ENCODE measurements at regions not wholly inside any gene's neighbourhood (a gene's known extent, or its start where the extent isn't known, plus 50 kb on each side); places are given as distances from the start of the nearest gene placed in this dataset.

DNA sequence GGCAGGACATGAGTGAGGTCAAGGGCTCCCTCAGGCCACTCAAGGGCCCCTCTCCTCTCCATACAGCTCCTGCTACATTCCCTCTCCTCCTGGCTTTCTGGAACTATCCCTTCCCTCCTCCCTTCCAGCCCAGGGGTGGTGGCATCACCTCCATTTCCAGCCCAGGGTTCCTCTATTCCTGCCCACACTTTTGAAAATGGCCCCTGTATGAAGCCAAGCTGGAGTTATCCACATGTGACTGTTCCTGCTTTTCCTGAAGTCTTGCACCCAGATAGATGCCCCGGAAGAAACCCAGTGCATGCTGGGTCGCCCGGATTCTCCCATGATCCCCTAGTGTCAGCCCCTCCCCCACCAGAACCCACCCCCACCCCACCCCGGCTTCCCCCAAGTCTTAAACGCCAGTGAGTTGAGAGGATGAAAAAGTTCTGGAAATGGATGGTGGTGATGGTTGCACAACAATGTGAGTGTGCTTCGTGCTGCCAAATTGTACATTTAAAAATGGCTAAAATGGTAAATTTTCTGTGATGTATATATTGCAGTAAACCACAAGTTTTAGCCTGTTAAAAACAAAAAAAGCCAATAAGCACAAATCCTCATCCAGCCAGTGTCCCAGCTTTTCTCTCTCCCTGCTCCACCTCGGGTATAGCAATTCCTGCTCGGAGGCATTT, 136.9 kb downstream of the SCARB1 start:
- in situ Hi-C loops (cut with MboI; ENCODE audit: low pct_unique_long_range_greater_than_20kb, low sequenced_read_pairs) = no loop called here

DNA sequence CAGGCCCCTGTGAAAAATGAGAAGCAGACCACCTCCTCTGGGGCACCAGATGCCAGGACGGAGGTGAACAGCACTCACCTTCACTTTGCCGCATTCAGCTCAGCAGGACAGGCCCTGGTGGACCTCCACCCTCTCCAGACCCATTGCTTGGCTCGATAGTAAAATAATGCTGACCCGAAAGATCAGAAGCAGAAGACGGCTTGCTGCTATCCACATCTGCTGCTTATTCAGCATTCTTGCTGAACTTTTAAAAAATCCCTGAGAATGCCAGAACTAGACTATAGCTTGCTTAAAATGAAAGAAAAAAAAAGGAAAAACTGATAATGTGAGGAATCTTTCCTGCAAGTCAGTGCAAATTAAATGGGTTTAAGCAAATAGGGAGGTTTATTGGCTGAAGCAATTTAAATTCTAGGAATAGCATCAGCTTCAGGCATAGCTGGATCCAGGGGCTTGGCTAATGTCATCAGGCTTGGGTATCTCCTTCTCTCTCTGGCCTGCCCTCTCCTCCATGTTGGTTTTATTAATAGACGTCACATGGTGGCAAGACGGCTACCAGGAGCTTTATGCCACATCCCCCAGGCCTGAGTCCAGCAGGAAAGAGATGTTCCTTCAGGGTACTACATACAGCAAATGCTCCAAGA, 137.9 kb downstream of the SCARB1 start:
- DNase-seq = no peak
- in situ Hi-C loops (cut with MboI; ENCODE audit: low pct_unique_long_range_greater_than_20kb, low sequenced_read_pairs) = no loop called here

More for the DNA sequence above, 136.9 kb downstream of the SCARB1 start:
- DNase-seq = no peak

DNA sequence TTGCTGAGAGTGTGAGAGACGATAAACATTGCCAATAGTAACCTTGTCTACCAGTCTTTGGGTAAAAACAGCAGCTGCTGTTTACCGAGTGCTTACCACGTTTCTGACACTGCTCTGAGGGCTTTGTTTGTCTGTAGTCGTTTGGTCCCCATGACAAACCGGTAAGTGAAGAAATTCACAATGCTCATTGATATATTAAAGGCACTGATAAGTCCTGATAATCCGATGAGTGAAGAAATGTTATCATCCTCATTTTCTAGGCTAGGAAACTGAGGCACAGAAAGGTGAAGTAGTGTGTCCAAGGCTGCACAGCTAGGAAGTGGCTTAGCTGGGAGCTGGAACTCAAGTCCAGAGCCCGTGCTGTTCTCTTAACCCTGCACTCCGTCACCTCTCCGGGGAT, 138.6 kb downstream of the SCARB1 start:
- no peak for DNase-seq

DNA sequence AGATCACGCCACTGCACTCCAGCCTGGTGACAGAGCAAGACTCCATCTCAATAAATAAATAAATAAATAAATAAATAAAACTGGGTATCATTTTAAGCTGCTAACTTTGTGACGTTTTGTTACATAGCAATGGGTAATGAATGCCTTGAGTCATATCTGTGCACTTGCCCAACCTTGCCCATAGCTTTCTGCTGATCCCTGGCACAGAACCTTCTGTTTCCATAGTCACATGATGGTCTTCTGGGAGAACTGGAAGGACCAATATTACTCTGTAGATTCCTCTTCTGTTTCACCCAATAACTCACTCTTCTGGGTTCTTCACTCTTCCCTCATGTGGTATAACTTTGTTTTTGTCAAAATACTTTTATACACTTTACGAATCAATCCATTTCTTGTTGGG, 140.8 kb downstream of the SCARB1 start:
- in situ Hi-C loops (cut with MboI; ENCODE audit: low pct_unique_long_range_greater_than_20kb, low sequenced_read_pairs) = no loop called here

More for the DNA sequence above, 138.6 kb downstream of the SCARB1 start:
- in situ Hi-C loops (cut with MboI; ENCODE audit: low pct_unique_long_range_greater_than_20kb, low sequenced_read_pairs) = no loop called here

DNA sequence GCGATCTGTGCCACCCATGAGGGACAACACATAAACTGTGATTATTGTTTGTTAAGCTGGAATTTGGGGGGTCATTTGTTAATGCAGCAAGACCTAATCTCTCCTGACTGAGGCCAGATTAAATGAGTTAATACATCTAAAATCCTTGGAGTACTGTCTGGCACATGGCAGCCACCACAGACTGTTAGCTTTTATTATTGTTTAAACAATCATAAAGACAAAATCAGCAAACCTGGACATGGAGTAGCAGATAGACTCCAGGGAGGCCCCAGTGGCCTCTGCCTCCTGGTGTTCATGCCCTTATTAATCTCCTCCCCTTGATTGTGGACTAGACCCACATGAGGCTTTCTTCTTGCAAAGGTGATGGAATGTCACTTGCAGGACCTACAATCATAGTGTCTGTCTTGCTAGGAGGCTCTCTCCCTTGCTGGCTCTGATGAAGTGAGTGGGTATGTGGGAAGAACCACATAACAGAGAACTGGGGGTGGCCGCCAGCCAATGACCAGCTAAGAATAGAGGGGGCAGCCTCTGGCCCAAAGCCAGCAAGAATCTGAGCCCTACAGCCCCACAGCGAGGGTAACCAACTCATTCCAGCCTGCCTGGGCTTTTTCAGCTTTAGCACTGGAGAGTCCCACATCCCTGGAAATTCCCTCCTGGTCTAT, 142.0 kb downstream of the SCARB1 start:
- DNase-seq = no peak
- in situ Hi-C loops (cut with MboI; ENCODE audit: low pct_unique_long_range_greater_than_20kb, low sequenced_read_pairs) = no loop called here

More for the DNA sequence above, 140.8 kb downstream of the SCARB1 start:
- DNase-seq = no peak

DNA sequence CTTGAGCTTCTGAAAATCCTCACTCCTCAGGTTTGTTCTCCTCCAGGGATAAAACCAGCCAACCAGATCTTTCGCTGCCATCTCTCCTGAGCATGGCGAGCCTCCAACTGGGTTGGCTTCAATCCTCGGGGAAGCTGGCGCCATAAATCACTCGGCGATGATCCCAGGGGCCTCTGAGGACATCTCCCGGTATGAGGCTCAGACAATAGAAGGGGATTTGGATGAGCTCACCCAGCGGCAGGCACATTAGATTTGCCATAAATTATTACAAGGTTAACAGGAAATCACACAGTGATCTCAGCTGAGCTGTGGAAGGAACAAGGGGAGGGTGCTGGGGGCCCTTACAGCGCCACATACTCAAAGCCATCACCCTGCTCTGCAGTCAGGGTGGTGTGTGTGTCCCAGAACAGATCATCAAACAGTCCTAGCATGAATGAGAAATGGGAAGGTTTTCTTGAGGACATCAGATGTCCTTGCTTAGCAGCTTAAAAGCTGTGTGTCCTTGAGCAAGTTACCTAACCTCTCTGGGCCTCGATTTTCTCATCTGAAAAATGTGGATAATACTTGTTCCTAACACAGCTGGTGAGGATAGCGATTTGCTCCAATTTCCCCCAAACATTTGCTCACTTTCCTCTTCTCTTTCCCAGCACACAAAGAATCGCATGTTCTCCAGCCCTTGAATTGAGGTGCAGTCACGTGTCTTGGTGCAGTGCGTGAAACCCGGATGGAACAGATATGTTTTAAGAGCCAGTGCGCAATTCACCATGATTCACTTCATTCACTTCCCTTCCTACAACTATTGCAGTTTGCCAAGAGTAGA, 142.8 kb downstream of the SCARB1 start:
- no peak for DNase-seq
- in situ Hi-C loops (cut with MboI; ENCODE audit: low pct_unique_long_range_greater_than_20kb, low sequenced_read_pairs) = no loop called here

DNA sequence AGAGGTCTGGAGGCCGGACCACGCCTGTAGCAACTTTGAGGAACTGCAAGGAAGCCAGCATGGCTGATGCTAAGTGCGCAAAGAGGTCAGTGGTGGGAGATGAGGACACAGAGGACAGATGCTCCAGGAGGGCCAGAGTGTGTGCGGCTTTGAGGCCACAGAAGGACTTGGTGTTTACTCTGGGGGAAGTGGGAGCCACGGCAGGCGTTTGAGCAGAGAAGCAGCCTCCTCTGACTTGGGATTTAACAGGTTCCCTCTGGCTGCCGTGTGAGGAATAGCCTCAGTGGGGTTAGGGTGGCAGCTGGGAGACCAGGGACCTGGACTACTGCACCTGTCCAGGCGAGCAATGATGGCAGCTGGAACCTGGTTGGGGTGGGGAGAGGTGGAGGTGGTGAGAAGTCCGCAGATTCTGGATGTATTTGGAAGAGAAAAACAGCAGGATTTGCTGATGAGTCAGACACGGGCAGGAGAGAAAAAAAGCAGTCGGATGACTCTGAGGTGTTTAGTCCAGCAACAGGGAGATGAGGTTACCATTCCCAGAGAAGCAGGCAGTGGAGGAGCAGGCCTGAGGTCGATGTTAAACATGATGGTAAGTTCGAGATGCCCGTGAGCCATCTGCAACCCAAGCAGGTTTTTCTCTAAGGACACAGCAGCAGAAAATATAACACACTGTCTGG, 143.5 kb downstream of the SCARB1 start:
- in situ Hi-C loops (cut with MboI; ENCODE audit: low pct_unique_long_range_greater_than_20kb, low sequenced_read_pairs) = no loop called here

DNA sequence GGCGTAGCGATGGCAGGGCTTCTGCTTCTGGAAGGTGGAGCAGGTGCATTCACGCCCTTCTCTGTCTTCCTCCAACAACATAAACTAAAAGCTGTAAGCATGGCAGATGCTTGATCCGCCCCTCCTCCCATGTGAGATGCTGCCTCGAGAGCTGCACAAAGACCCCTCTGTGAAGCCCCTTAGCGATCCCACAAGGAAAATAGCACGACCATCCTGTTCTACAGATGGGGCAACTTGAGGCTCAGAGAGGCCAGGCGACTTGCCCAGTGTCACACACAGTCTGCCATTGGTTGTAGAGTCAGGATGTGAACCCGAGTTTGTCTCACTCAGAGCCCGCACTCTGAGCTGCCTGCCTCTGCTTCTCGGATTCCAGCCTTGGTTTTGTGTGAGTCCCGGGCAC, 144.4 kb downstream of the SCARB1 start:
- in situ Hi-C loops (cut with MboI; ENCODE audit: low pct_unique_long_range_greater_than_20kb, low sequenced_read_pairs) = no loop called here

More for the DNA sequence above, 143.5 kb downstream of the SCARB1 start:
- DNase-seq = no peak

DNA sequence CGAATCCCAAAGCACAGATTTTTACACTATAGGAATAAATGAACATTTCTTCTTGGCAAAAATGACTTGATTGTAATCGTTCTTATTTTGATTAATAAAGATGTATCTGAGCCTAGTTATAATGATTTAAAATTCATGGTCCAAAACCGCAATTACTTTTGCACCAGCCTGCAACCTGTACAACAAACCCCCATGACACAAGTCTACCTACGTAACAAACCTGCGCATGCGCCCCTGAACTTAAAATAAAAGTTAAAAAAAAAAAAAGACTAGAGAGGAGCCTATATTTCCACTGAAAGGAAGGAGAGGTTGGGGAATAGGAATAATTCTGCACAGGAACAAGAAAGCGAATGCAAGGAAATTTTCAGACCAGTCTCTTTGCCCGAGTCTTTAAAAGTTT, 145.2 kb downstream of the SCARB1 start:
- DNase-seq = no peak
- in situ Hi-C loops (cut with MboI; ENCODE audit: low pct_unique_long_range_greater_than_20kb, low sequenced_read_pairs) = no loop called here

More for the DNA sequence above, 144.4 kb downstream of the SCARB1 start:
- DNase-seq = no peak

DNA sequence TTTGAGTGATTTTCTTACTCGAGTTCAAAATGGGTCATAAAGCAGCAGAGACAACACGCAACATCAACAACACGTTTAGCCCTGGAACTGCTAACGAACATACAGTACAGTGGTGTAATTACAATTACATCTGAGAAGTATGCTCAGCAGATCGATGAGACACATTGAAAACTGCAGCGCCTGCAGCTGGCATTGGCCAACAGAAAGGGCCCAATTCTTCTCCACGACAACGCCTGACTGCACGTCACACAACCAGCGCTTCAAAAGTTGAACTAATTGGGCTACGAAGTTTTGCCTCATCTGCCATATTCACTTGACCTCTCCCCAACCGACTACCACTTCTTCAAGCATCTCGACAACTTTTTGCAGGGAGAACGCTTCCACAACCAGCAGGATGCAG, 145.6 kb downstream of the SCARB1 start:
- DNase-seq = no peak
- in situ Hi-C loops (cut with MboI; ENCODE audit: low pct_unique_long_range_greater_than_20kb, low sequenced_read_pairs) = no loop called here

DNA sequence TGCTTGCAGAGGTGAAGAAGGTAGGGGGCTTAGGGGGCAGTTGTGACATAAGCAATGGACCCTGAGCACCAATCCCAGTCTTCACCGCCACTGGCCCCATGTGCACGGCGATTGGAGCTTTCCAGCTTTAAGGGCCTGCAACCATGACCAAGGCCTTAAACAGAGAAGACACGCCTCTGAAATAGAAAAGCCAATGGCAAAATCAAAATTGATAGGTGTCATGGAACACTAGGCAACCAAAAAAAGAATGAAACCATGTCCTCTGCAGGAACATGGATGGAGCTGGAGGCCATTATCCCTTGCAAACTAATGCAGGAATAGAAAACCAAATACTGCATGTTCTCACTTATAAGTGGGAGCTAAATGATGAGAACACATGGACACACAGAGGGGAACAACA, 146.3 kb downstream of the SCARB1 start:
- no peak for DNase-seq
- in situ Hi-C loops (cut with MboI; ENCODE audit: low pct_unique_long_range_greater_than_20kb, low sequenced_read_pairs) = no loop called here

DNA sequence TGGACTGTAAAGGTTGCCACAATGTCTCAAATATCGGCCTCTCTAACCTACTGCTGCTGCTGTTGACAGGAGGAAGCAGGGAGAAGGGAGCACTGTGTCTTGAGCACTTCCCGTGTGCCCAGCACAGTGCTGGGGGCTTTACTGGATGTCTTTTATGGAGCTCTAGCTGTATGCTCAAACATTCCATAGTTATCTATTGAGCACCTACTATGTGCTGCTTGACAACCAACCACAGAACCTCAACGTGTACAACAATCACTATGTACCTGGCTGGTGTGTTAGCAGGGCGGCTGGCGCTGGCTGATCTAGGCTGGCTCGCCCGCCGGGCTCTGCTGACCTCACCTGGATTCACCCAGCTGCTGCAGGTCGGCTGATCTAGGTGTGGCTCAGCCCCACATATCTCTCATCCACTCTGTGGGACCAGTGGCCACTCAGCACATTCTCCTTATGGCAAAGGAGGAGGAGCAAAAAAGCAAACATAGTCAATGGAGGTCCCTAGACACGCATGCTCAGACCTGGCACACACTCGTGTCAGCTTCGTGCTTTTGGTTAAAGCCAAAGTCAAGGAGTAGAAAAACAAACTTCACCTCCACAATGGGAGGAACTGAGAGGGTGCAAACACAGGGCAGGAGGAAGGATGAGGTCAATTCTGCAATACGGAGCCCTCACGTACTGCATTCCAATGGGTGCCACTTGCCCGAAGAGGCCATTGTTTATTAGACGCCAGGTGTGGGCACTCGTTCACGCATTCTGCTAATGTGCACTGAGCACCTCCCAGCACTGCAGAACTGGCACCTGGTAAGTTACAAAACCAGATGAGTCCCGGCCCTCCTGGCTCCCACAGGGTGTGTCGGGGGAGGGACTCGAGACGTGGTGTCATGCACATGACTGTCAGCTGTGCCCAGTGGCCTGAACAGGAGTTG, 147.2 kb downstream of the SCARB1 start:
- no peak for DNase-seq
- in situ Hi-C loops (cut with MboI; ENCODE audit: low pct_unique_long_range_greater_than_20kb, low sequenced_read_pairs) = no loop called here

DNA sequence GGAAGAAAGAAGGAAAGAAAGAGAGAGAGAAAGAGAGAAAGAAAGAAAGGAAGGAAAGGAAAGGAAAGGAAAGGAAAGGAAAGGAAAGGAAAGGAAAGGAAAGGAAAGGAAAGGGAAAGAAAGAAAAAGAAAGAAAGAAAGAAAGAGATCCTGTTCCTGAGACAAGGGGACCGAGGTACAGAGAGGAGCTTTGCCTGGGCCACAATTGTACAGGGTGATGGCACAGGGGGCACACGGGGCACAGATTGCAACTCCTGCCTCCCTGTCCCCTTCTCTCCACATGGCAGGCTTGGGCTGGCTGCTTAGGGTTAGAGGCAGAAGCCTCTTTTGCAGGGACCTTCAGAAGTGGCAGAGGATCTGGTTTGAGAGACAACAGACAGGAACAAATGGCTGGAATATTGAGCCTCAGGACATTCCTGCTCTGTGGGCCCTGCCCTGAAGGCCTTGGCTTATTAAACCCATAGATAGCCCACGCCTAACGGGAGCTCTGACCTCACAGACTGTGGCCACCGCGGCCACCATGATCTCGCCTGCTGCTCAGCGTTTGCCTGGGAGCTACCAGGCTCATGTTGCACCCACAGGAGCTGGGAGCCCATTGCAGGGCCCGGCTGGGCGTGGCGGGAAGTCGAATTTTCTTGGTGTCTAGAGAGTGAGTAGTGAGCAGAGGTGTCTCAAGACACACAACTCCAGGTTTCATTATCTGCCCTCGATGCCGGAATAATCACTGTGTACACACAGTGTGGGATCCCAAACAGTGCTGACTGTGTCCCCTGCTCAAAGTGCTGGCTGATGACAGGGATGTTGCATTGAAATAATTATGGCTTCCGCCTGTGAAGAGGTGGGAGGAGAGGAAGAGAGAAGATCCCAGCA, 147.9 kb upstream of the NCOR2 start:
- in situ Hi-C loops (cut with MboI; ENCODE audit: low pct_unique_long_range_greater_than_20kb, low sequenced_read_pairs) = no loop called here
- DNase-seq = no peak

DNA sequence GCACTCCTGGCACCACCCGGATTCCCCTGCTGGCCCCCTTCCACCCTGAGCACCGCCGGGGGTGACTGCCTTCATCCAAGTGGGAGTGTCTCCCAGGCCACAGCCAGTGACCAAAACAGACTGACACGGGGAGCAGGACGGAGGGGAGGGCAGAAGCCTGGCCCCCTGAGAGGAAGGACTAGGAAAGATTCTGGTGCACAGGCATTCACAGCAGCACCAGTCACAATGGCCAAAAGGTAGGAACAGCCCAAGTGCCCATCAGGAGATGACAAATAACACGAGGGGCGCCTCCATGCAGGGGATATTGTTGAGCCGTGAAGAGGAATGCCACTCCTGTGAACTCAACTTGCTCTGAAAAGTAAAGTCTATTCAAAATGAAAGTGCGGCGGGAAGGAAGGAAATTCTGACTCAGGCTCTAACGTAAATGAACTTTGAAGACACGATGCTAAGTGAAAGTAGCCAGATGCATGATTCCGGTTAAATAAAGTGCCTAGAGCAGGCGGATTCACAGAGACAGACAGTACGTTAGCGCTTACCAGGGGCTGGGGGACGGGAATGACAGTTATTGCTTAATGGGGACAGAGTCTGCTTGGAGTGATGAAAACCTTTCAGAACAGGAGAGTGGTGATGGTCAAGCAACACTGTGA, 146.1 kb upstream of the NCOR2 start:
- DNase-seq = peak; percentile 53
- in situ Hi-C loops (cut with MboI; ENCODE audit: low pct_unique_long_range_greater_than_20kb, low sequenced_read_pairs) = no loop called here

DNA sequence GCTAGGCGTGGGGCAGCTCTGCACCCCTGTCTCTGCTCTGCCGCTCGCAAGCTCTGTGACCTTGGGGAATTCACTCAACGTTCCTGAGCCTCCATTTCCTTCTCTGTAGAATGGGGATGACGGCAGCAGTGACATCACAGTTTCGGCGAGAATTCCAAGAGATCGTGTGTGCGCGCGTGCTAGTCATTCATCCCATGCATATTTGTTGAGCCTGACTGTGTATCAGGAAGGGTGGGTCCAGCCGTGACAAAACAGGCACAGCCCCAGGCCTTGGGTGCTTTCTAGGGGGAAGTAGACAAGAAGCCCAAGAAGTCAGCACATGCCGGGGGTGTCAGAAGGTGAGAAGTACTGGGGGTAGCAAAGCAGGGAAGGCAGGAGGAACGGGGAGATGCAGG, 145.6 kb upstream of the NCOR2 start:
- DNase-seq = no peak
- in situ Hi-C loops (cut with MboI; ENCODE audit: low pct_unique_long_range_greater_than_20kb, low sequenced_read_pairs) = no loop called here

DNA sequence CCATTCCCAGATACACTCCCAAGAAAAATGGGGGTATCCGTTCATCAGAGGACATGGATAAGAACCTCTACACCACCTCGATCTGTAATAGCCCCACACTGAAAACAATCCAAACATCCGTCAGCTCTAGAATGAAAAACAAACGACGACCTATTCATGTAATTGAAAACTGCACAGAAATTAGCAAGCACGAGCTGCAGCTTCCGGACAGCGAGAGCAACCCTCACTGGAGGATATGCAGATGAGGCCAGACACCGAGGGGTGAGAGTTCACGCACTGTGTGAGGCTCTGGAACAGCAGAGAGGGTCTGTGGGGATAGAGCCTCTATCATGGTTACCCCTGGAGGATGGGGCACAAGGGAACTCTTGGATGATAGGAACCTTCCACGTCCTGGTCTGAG, 143.9 kb upstream of the NCOR2 start:
- in situ Hi-C loops (cut with MboI; ENCODE audit: low pct_unique_long_range_greater_than_20kb, low sequenced_read_pairs) = no loop called here

More for the DNA sequence above, 143.9 kb upstream of the NCOR2 start:
- no peak for DNase-seq
